ENCODE measurements at regions not wholly inside any gene's neighbourhood (a gene's known extent, or its start where the extent isn't known, plus 50 kb on each side); places are given as distances from the start of the nearest gene placed in this dataset.

DNA sequence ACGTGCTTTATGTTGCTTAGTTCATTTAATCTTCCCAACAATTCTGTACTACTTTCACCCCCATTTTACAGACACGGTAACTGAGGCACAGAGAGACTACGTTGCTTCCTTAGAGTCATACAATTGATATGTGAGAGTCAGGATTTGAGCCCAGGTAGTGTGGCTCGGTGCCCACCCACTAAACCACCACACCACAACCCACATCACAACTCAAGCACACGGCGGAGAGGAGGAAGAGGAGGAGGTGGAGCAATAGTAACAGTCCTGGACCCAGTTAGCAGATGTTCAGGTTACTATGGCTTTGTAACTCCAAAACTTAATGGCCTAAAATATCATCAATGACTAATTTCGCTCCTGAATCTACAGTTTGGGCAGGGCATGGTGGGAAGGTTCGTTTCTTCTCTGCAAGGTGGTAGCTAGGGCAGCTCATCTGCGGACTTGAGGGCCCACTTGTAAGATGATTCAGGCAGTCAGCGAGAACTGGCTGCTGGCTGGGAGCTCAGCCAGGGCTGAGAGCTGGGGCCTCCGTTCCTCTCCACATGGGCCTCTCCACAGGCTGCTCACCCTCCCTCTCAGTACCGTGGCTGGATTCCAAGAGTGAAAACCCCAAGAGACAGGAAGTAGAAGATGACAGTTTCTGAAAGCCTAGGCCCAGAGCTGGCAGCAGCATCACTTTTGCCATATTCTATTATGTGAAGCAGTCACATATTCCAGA, 167.1 kb downstream of the ZFP36L2 start:
- TF ChIP-seq EZH2phosphoT487 (IDR thresholded peaks at IDR 0.05; ENCODE audit: borderline replicate concordance) = no peak
- TF ChIP-seq, protein P1, sequence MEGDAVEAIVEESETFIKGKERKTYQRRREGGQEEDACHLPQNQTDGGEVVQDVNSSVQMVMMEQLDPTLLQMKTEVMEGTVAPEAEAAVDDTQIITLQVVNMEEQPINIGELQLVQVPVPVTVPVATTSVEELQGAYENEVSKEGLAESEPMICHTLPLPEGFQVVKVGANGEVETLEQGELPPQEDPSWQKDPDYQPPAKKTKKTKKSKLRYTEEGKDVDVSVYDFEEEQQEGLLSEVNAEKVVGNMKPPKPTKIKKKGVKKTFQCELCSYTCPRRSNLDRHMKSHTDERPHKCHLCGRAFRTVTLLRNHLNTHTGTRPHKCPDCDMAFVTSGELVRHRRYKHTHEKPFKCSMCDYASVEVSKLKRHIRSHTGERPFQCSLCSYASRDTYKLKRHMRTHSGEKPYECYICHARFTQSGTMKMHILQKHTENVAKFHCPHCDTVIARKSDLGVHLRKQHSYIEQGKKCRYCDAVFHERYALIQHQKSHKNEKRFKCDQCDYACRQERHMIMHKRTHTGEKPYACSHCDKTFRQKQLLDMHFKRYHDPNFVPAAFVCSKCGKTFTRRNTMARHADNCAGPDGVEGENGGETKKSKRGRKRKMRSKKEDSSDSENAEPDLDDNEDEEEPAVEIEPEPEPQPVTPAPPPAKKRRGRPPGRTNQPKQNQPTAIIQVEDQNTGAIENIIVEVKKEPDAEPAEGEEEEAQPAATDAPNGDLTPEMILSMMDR (IDR thresholded peaks at IDR 0.05 in 2 of 3, conservative IDR thresholded peaks at IDR 0.05 in 1 of 3; ENCODE audit: borderline replicate concordance in 1 of 3, insufficient read depth in 1 of 3, low read depth in 2 of 3, low read length in 2 of 3) = no peak
- no peak for TF ChIP-seq SRF (IDR thresholded peaks at IDR 0.05; ENCODE audit: low read depth)
- TF ChIP-seq POLR2A (IDR thresholded peaks at IDR 0.05; ENCODE audit: borderline replicate concordance, extremely low read depth, insufficient read depth, insufficient read length) = no peak
- no peak for TF ChIP-seq ELF1 (IDR thresholded peaks at IDR 0.05; ENCODE audit: borderline replicate concordance, low read depth)
- no peak for TF ChIP-seq YY1 (IDR thresholded peaks at IDR 0.05; ENCODE audit: extremely low read depth, insufficient replicate concordance, low read depth, low read length)
- TF ChIP-seq ZFX (IDR thresholded peaks at IDR 0.05) = no peak
- TF ChIP-seq ZBTB33 (IDR thresholded peaks at IDR 0.05; ENCODE audit: extremely low read depth, insufficient replicate concordance, low read length) = no peak
- TF ChIP-seq RAD21 (IDR thresholded peaks at IDR 0.05; ENCODE audit: low read depth) = no peak
- TF ChIP-seq POLR2AphosphoS5 (IDR thresholded peaks at IDR 0.05; ENCODE audit: low read depth, low read length) = no peak
